NOMO-1 (cell line): ENCODE measurements at regions not wholly inside any gene's neighbourhood (a gene's known extent, or its start where the extent isn't known, plus 50 kb on each side); places are given as distances from the start of the nearest gene placed in this dataset.
"Not testable (repeated sequence)": the region's sequence is repeated elsewhere in the genome, so short reads cannot be mapped to it uniquely, and the experiment has no call there.

Experiments
- DNase-seq, 2 experiments: peaks; one replicate each; lab custom pipeline; 2025; ENCODE audit not compliant: unreplicated experiment in 2 of 2; lab: John Stamatoyannopoulos, UW

DNA sequence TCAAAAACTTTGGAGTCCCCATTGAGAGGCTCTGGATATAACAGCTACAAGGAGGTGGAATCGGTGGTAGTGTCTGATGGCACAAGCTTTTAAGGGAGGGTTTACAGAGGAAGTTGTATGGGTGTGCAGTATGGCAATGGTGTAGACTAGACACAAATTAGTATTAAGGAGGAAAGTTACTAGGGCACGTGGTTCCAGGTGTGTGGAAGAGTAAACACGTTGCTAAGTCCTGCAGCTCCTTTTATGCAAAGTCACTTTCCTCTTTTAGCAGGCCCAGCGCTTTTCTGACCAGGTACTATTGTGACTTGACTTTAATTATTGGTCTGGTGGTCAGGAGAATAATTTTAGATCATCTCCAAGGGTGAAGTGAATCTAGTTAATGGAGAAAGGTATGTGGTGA, 287.5 kb upstream of the B3GALT2 start:
- DNase-seq: no peak

DNA sequence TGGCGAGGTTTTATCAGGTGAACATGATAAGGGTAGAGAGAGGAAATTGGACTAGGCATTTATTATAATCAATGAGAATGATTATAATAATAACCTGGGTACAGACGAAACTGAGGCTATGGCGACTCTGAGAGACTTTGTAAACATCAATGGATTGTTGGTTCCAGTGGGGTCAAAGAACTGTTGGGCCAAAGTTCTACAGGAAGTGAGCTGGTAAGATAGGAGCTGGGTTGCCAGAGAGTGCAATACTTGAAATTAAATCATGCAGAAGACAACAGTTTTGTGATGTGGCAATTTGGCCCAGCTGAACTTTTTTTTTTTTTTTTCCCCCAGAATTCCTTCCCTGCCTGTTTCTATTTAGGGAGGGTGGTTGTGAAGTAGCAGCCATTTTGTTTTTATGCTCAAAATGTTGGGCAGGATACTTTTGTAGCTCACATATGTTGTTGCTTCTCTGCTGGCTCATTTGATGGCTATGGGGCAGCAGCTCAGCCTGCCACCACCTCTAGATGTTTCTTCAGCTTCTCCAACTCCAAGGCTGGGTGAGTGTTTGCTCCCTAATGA, 286.5 kb upstream of the B3GALT2 start:
- DNase-seq: no peak

GRCh38 chr1:193472430-193472829, 286.0 kb upstream of the B3GALT2 start:
- DNase-seq: no peak

DNA sequence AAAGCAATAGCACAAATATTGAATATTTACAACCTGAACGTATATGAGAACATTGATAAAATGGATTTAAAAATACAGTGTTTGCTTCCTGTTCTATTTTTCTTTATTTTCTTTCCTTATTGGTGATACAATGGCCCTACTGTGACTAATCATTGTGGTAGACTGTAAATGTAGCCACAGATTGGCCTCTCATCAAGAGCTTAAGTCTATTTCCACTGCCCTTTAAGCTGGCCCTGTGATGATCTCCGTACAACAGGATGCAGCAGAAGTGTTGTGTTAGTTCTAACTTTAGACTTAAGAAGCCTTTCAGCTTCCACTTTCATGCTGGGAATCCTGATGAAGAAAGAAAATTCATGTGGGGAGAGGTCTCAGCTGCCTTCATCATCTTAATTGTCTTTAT, 285.6 kb upstream of the B3GALT2 start:
- no peak for DNase-seq

GRCh38 chr1:193463326-193463932, 277.0 kb upstream of the B3GALT2 start:
- DNase-seq: peak in 1 of 2 experiments; percentile 6

DNA sequence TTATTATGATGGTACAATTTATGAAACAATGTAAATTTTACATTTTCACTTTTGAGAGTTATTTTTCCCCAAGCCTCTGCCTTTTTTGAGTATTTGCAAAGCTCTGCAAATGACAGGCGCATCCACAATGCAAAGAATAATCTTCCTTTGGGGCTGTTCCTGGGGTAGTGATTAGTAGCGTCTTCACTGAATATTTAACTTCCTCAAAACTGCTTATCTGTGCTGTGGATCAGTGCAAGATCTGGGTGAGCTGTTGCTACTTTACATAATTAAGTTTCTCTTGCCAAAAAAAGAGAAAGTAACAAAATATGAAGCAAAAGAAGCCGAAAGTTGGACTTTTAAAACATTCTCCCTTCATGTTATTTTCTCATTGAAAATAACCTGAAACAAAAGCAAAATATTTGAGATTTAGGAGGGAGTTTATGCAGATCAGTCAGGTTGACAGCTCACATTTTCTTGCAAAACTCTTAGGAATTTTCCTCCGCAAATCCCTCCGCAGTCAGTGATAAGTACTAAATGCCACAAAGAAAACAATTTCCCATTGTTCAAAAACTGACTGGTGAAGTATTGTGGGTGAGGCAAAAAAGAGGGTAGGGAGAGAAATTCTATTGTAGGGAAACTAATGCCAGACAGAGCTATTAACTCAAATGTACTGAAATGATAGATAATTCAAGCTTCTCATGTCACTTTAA, 276.4 kb upstream of the B3GALT2 start:
- DNase-seq: peak; percentile 59 to 66

- DNase-seq: no peak
Measured at GRCh38 chr1:193458628-193459027, 272.2 kb upstream of the B3GALT2 start.

DNA sequence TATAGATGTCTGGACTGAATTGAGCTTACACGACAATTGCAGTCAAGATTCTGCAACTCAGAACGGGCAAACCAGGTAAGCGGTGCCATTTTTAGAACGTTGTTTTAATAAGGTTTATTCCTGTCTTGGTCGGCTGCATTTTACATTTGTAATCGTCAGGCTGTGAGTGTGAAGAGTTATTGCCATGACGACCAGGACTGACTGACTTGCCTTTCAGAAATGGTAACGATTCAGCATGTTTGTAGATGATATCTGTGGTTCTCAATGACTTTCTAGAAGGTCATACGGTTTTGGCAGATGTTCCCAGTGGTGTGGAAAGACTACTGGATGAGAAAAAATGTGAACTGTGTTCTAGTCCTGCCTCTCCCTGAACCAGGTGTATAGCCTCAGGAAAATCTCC, 271.3 kb upstream of the B3GALT2 start:
- DNase-seq: no peak

DNA sequence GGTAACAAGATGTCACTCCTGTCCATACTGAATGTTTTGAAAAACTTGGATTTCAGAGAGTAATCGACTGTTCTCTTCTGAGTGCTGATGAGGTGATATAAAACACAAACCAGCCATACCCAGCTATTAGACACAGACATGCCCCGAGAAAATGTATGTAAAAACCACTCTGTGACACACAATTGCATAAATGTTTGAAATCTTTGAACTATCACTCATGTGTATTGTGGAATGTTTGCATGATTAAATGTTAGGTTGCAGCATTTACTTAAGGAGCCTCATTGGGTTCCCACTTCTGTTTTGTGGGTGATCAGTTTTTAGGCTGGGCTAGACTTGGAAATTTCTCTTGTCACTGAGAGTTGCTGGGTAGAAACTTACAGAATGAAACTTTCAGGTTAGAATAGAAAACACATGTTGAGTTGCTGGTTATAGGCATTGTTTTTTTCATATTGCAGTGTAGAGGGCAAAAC, 270.4 kb upstream of the B3GALT2 start:
- DNase-seq: no peak

DNA sequence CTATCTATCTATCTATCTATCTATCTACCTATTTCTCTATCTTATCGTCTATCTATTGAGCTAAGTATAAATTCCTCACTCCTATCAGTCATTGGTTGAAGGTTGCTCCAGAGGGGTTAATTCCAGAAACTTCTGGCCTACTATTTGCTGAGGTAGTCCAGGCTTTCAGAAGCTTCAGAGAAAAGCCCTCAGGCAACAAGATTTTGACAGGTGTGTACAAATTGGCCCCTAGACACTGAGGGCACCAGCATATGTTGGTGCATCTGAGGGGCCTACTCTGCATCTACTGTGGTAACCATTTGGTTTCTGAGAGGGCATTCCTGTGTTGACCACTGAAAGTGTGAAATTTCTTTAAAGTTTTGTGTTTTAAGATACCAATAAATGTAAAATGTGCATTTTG, 265.2 kb upstream of the B3GALT2 start:
- DNase-seq: no peak

GRCh38 chr1:193451001-193451400, 264.6 kb upstream of the B3GALT2 start:
- peak; percentile 50 to 89 for DNase-seq

DNA sequence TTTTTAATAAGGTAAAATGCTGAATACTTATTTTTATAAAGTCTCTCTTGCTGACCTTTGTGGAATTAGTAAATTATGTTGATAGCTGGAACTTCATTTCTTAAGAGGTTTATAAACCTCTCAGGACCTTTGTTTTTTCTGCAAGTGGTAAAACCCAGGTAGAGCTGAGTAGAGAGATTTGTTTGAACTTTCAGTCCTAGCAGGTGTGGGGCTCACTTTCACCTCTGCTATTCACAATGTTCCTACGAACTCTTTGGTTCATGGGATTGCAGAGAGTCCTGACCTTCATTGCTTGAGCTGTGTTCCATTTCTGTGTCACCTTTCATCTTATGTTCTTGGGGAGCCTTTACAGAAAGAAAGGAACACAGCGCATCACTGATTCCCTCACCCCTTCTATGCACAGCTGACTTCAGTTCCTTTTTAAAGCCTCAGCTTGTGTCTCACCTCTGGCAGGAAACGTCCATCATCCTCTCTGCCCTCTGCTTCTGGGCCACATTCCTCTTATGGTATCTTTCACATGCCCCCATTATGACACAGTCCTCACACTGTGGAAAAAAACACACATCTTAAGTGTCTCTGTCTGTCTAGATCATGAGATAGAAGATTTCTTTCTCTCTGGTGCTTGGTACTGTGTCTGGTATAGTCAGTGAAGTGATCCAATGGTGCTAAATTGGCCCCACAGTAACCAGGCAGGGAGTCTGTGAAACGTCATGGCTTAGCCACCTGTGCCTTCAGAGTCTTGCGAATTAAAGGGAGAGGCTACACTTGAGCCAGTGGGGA, 262.5 kb upstream of the B3GALT2 start:
- peak; percentile 26 to 43 for DNase-seq

- no peak for DNase-seq
Measured at GRCh38 chr1:193443886-193444285, 257.5 kb upstream of the B3GALT2 start.

DNA sequence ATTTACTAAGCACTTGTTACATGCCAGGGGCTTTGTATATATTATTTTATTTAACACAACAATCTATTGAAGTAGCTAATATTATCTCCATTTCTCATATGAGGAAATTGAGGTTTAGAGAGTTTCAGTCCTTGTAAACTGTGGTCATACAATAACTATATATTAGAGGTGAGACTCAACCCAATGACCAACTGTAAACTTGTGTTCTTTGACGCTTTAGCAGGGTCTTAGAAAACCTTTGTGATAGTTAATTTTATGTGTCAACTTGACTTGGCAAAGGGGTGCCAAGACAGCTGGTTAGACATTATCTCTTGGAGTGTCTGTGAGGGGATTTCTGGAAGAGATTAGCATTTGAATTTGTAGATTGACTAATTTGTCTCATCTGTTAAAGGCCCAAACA, 252.4 kb upstream of the B3GALT2 start:
- no peak for DNase-seq

DNA sequence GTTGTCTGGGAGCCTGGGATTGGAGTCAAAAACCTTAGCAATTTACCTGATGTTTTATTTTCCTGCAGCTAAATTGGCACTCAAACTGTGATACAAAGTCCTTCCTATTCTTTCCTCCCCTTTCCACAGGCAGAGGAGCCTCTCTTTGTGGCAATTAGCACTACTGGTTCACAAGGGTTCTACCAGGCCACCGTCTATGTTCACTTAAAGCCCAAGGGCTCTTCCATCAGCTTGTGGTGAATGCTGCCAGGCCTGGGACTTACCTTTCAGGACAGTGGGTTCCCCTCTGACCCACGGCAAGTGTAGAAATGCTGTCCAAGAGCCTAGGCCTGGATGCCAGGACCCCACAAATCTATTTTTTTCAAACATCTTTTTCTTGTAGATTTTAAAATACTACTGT, 251.9 kb upstream of the B3GALT2 start:
- no peak for DNase-seq

- no peak for DNase-seq
Measured at GRCh38 chr1:193437785-193438184, 251.4 kb upstream of the B3GALT2 start.

DNA sequence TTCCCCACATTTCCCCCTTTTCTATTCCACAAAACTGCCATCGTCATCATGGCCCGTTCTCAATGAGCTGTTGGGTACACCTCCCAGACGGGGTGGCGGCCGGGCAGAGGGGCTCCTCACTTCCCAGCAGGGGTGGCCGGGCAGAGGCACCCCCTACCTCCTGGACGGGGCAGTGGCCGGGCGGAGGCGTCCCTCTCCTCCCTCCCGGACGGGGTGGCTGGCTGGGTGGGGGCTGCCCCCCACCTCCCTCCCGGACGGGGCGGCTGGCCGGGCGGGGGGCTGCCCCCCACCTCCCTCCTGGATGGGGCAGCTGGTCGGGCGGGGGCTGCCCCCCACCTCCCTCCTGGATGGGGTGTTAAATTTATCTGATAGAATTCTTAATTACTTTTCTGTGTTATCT, 250.9 kb upstream of the B3GALT2 start:
- not testable (repeated sequence) for DNase-seq

DNA sequence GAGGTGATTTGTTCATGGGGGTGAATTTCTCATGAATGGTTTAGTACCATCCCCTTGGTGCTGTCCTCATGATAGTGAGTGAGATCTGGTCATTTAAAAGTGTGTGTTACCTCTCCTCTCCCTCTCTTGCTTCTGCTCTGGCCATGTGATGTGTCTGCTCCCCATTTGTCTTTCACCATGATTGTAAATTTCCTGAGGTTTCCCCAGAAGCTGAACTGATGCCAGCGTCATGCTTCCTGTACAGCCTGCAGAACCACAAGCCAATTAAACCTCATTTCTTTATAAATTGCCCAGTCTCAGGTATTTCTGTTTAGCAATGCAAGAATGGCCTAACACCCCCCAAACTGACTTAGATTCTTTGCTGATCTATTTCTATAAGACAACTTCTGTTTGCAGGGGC, 249.4 kb upstream of the B3GALT2 start:
- DNase-seq: no peak

DNA sequence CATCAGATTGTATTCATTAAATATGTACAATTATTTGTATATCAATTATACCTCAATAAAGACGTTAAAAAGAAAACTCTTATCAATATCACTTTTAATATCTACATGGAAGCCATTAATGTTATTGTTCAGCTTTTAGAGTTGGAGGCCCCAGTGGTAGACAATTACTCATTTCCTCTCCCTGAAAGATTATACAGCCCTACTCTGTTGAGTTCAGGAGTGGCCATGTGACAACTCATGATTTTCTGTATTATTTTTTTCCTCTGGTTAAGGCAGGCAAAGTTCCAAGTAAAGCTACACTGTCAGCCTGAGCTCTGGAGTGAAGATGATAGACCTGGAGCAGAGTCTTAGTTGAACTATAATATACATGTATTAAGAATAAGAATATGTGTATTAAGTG, 247.9 kb upstream of the B3GALT2 start:
- no peak for DNase-seq

GRCh38 chr1:193433599-193433998, 247.2 kb upstream of the B3GALT2 start:
- no peak for DNase-seq

GRCh38 chr1:193432979-193433587, 246.7 kb upstream of the B3GALT2 start:
- DNase-seq: no peak
